GM19099 (cell line): ENCODE measurements at regions not wholly inside any gene's neighbourhood (a gene's known extent, or its start where the extent isn't known, plus 50 kb on each side); places are given as distances from the start of the nearest gene placed in this dataset.

ENCODE experiments used
- POLR2A ChIP-seq: IDR thresholded peaks from 3 replicates; pipeline ENCODE4 v1.6.1; 2011; ENCODE audit warnings: low read depth; ENCODE audit not compliant: insufficient read length; ENCODE audit errors: extremely low read depth

- no peak for TF ChIP-seq POLR2A
These were observed 555.6 kb downstream of the CD83 start for GRCh38 chr6:14673201-14673600.

- TF ChIP-seq POLR2A, result no peak
These were observed 556.9 kb downstream of the CD83 start for GRCh38 chr6:14674458-14674857.

GRCh38 chr6:14674867-14675648, 557.5 kb downstream of the CD83 start:
- TF ChIP-seq POLR2A, result no peak

DNA sequence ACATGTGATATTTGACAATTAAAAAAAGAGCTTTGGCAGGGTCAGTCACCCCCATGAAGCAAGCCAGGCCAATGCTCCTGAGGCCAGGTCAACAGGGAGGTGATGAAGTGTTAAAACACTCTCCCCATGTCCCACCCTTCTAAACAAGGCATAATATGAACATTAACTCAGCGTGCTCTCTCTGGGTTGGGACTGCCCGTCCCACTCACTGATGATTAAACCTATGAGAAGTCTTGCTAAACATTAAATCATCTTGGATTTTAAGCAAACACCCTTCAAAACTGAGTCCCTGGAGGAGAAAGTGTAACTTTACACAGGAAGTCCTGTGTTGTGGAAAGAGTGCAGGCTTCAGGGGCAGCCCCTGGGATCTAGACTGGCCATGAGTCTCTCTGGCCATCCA, 558.5 kb downstream of the CD83 start:
- TF ChIP-seq POLR2A, result no peak

DNA sequence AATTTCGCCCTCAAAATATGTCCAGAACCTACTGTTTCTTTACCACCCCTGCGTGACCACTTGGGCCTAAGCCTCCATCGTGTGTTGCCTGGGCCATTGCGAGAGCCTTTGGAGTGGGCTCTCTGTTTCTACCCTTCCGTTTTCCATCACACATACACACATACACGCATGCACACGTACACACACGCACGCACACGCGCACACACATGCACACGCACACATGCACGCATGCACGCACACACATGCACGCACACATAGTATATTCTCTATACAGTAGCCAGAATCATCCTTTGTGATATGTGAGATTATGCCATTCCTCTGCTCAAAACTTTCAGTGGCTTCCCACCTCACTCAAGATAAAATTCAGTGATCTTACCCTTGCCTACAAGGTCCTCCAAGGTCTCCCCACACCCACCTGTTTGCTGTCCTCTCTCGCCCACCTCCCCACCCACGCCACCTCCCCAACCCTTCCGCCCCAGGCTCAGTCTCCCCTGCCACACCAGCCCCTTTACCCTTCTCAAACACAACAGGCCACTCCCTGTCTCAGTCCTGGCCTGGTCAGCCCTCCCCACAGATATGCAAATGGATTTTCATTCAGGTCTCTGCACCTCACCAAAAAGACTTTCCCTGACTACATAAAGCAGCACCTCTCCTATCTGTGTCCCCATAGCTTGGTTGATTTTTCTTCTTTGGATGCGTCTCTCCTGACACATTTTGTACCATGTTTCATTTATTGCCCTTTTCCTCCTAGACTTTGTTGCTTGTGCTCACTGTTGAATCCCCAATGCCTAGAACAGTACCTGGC, 559.6 kb downstream of the CD83 start:
- no peak for TF ChIP-seq POLR2A

GRCh38 chr6:14681699-14682487, 564.0 kb upstream of the JARID2 start:
- no peak for TF ChIP-seq POLR2A

GRCh38 chr6:14682812-14683211, 563.1 kb upstream of the JARID2 start:
- TF ChIP-seq POLR2A, result no peak

DNA sequence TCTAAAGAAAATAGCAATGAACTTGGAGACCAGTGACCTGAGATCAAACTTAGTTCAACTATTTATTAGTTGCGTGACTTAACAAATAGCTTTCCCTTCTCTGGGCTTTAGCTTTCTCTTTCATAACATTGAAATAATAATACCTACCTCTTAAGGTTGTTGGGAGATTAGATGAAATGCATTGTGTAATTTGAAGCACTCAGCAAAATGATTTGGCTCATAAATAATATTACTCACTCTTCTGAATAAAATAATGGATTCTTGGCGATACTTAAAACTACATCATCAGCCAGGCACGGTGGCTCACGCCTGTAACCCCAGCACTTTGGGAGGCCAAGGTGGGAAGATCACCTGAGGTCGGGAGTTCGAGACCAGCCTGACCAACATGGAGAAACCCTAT, 556.2 kb upstream of the JARID2 start:
- TF ChIP-seq POLR2A, result no peak

DNA sequence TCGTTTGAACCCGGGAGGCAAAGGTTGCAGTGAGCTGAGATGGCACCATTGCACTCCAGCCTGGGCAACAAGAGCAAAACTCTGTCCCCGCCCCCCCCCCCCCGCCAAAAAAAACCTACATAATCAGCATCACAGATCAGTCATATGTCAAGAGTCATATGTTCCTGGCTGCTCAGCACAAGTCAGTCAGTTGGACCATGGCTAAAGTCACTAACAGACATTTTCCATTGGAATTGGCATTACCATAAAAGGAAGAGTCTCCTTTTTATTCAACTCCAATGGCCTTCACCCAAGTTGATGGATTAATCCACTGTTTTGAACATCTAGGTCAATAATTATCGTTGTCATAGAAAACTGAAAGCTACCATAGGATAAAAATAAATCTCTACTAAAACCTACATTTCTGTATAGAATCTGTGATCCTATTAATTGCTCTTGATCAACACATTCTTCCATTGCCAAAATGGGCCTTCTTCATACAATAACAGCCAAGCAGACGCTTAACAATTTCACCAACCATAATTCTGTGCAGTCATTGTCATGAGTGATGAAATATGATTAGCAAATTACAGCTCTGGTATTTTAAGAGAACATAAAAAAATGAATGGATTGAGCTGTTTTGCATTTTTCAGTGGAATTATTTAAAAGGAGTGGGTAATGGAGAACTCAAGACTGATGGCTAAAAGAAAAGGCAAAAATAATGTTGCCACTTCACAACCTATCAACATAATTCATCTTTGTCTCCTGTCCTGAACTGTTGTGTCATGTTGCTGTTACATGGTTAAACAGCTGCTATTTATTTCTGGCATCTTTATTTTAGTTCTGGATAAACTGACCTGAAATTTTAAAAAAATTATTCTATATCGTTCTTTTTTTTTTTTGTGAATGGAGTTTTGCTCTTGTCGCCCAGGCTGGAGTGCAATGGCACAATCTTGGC, 555.5 kb upstream of the JARID2 start:
- TF ChIP-seq POLR2A, result no peak

DNA sequence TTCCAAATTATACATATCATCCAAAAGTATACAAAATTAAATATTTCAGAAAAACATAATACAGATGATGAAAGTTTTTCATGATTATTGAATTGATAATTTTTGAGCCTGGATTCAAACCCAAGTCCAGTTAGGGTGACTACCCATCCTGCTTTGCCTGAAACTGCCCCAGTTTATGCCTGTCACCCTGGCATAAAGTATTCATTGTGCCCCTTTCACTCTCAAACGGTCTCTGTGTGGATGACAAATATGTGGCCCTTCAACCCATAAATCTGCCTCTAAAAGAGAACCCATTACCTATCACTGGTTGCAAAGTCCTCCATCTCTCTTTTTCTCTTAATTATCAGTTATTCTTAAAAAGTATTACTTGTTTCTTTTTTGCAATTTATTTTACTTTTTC, 553.7 kb upstream of the JARID2 start:
- no peak for TF ChIP-seq POLR2A

- TF ChIP-seq POLR2A, result no peak
These were observed 552.3 kb upstream of the JARID2 start for GRCh38 chr6:14693301-14694192.

DNA sequence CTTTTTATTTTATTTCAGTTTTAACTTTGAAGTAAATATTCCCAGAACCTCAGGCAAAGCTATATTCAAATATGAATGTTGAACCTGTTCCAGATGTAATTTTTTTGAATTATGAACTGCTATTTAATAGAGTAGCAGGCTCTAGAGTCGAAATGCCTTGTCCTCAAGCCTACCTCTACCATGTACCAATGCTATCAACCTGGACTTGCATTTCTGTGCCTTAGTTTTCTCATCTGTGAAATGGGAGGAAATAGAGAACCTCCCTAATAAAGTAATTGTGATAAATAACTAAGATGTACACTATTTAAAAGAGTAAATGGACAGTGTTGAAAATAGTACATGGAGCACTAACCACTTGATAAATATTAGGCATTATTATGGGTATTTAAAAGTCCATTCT, 551.6 kb upstream of the JARID2 start:
- no peak for TF ChIP-seq POLR2A

DNA sequence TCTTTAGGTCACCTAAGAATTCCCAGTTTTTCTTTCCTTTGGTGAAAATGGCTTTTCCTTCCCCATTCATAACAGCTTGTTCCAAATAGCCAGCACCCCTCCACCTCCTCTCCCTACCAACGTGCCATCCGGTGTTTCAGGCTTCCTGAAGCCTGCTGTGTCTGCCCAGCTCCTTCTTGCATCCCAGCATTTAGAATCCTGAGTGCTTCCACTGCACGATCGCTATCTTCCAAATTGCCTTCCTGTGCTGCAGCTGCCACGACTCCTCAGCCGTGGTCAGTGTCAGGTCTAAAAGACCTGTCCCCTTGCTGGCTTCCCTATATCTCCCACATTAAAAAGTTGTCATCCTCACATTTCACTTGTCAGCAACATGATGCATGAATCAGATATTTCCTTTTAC, 550.3 kb upstream of the JARID2 start:
- TF ChIP-seq POLR2A, result no peak
